H9 (cell line): ENCODE measurements at regions not wholly inside any gene's neighbourhood (a gene's known extent, or its start where the extent isn't known, plus 50 kb on each side); places are given as distances from the start of the nearest gene placed in this dataset.

Source experiments
- DNase-seq: peaks from one replicate; pipeline ENCODE4 v3.0.0-alpha.2; 2017
- H2AFZ ChIP-seq: one replicate; pipeline ENCODE4 v1.6.1; 2013; ENCODE audit warnings: mild to moderate bottlenecking, low read length, control low read depth, moderate library complexity
- H2AK5ac ChIP-seq: 2 replicates; pipeline ENCODE4 v1.6.1; 2013; ENCODE audit warnings: low read length, control low read depth, mixed read lengths; ENCODE audit not compliant: insufficient read length
- H2BK120ac ChIP-seq: one replicate; pipeline ENCODE4 v1.6.1; 2013; ENCODE audit warnings: low read depth, mild to moderate bottlenecking, low read length, control low read depth, inconsistent platforms; ENCODE audit not compliant: poor library complexity, severe bottlenecking
- H2BK12ac ChIP-seq: 2 replicates; pipeline ENCODE4 v1.6.1; 2013; ENCODE audit warnings: low read length, control low read depth, mixed read lengths, low read depth; ENCODE audit not compliant: insufficient read length
- H2BK15ac ChIP-seq: 2 replicates; pipeline ENCODE4 v1.6.1; 2013; ENCODE audit warnings: low read depth, low read length, control low read depth
- H2BK20ac ChIP-seq: one replicate; pipeline ENCODE4 v1.6.1; 2013; ENCODE audit warnings: low read depth, mild to moderate bottlenecking, low read length, control low read depth, inconsistent platforms; ENCODE audit not compliant: poor library complexity, severe bottlenecking
- H2BK5ac ChIP-seq: 2 replicates; pipeline ENCODE4 v1.6.1; 2013; ENCODE audit warnings: low read length, control low read depth, mixed read lengths; ENCODE audit not compliant: insufficient read length
- H3K14ac ChIP-seq: 2 replicates; pipeline ENCODE4 v1.6.1; 2013; ENCODE audit warnings: low read length, control low read depth; ENCODE audit not compliant: insufficient read depth
- H3K18ac ChIP-seq: 2 replicates; pipeline ENCODE4 v1.6.1; 2013; ENCODE audit warnings: low read depth, mild to moderate bottlenecking, mixed read lengths, low read length, control low read depth; ENCODE audit not compliant: insufficient read length
- H3K23ac ChIP-seq: 2 replicates; pipeline ENCODE4 v1.6.1; 2013; ENCODE audit warnings: low read length, control low read depth, mixed read lengths, low read depth; ENCODE audit not compliant: insufficient read length
- H3K23me2 ChIP-seq: 2 replicates; pipeline ENCODE4 v1.6.1; 2013; ENCODE audit warnings: low read depth, mild to moderate bottlenecking, mixed read lengths, low read length, control low read depth; ENCODE audit not compliant: insufficient read length, poor library complexity, severe bottlenecking
- H3K27ac ChIP-seq: 2 replicates; pipeline ENCODE4 v1.5.1; 2013; ENCODE audit warnings: low read length, control low read depth, mixed read lengths, low read depth; ENCODE audit not compliant: insufficient read length
- H3K27me3 ChIP-seq: 2 replicates; pipeline ENCODE4 v1.6.1; 2013; ENCODE audit warnings: low read length, control low read depth, inconsistent platforms; ENCODE audit not compliant: insufficient read depth
- H3K4ac ChIP-seq: 2 replicates; pipeline ENCODE4 v1.6.1; 2013; ENCODE audit warnings: low read depth, mild to moderate bottlenecking, control low read depth, inconsistent platforms, low read length, moderate library complexity
- H3K4me1 ChIP-seq: 2 replicates; pipeline ENCODE4 v1.6.1; 2013; ENCODE audit warnings: low read length, control low read depth, inconsistent platforms; ENCODE audit not compliant: insufficient read depth
- H3K4me2 ChIP-seq: 2 replicates; pipeline ENCODE4 v1.6.1; 2013; ENCODE audit warnings: low read length, control low read depth, mixed read lengths; ENCODE audit not compliant: insufficient read length, insufficient read depth
- H3K56ac ChIP-seq: 2 replicates; pipeline ENCODE4 v1.6.1; 2013; ENCODE audit warnings: low read depth, mild to moderate bottlenecking, mixed read lengths, low read length, control low read depth; ENCODE audit not compliant: insufficient read length
- H3K79me1 ChIP-seq: 2 replicates; pipeline ENCODE4 v1.6.1; 2013; ENCODE audit warnings: low read depth, mild to moderate bottlenecking, moderate library complexity, low read length, control low read depth, inconsistent platforms; ENCODE audit not compliant: insufficient read depth, poor library complexity, severe bottlenecking
- H3K79me2 ChIP-seq: 2 replicates; pipeline ENCODE4 v1.6.1; 2013; ENCODE audit warnings: low read length, control low read depth, inconsistent platforms; ENCODE audit not compliant: insufficient read depth
- H3K9ac ChIP-seq: 2 replicates; pipeline ENCODE4 v1.6.1; 2013; ENCODE audit warnings: low read length, control low read depth, mixed read lengths; ENCODE audit not compliant: insufficient read length; ENCODE audit errors: extremely low read depth
- H3K9me3 ChIP-seq: one replicate; pipeline ENCODE4 v1.6.1; 2013; ENCODE audit warnings: low read depth, low read length, inconsistent platforms; ENCODE audit not compliant: control insufficient read depth
- H3T11ph ChIP-seq: one replicate; pipeline ENCODE4 v1.6.1; 2013; ENCODE audit warnings: mild to moderate bottlenecking, low read length, control low read depth, inconsistent platforms
- H4K20me1 ChIP-seq: one replicate; pipeline ENCODE4 v1.6.1; 2013; ENCODE audit not compliant: control insufficient read depth, insufficient read length, insufficient read depth
- H4K5ac ChIP-seq: 2 replicates; pipeline ENCODE4 v1.6.1; 2013; ENCODE audit warnings: low read depth, mild to moderate bottlenecking, mixed read lengths, low read length, control low read depth; ENCODE audit not compliant: insufficient read length
- H4K8ac ChIP-seq: replicated peaks from 2 replicates; pipeline ENCODE4 v1.6.1; 2013; ENCODE audit warnings: low read length, control low read depth, mixed read lengths, low read depth; ENCODE audit not compliant: insufficient read length
- H4K91ac ChIP-seq: 2 replicates; pipeline ENCODE4 v1.6.1; 2013; ENCODE audit warnings: low read depth, mild to moderate bottlenecking, moderate library complexity, mixed read lengths, low read length, control low read depth; ENCODE audit not compliant: insufficient read length
- H3K27ac Mint-ChIP-seq, 3 experiments: 2 replicates in 2 of 3; 3 replicates in 1 of 3; pipeline ENCODE4 v1.8.0; 2020 to 2021; ENCODE audit warnings: mixed read lengths in 3 of 3, mild to moderate bottlenecking in 1 of 3, moderate library complexity in 1 of 3
- H3K27me3 Mint-ChIP-seq: 2 replicates; pipeline ENCODE4 v1.8.0; 2021; ENCODE audit warnings: low read depth, mild to moderate bottlenecking, moderate library complexity, mixed read lengths
- H3K36me3 Mint-ChIP-seq, 3 experiments: 2 replicates in 2 of 3; 3 replicates in 1 of 3; pipeline ENCODE4 v1.8.0; 2020 to 2021; ENCODE audit warnings: low read depth in 3 of 3, mixed read lengths in 3 of 3; ENCODE audit not compliant: insufficient read depth in 1 of 3
- H3K4me1 Mint-ChIP-seq, 2 experiments: 2 replicates each; pipeline ENCODE4 v1.8.0; 2020; ENCODE audit warnings: mixed read lengths in 2 of 2
- H3K4me3 Mint-ChIP-seq, 2 experiments: 2 replicates in 1 of 2; 3 replicates in 1 of 2; pipeline ENCODE4 v1.8.0; 2020 to 2021; ENCODE audit warnings: mild to moderate bottlenecking in 2 of 2, mixed read lengths in 2 of 2, moderate library complexity in 1 of 2
- H3K9me3 Mint-ChIP-seq, 2 experiments: 2 replicates in 1 of 2; 3 replicates in 1 of 2; pipeline ENCODE4 v1.8.0; 2020; ENCODE audit warnings: mild to moderate bottlenecking in 2 of 2, mixed read lengths in 2 of 2, moderate library complexity in 1 of 2
- CTCF ChIP-seq: fragments of 200-600 bp; sonication (generic); conservative IDR thresholded peaks from 3 replicates; pipeline ENCODE4 v1.8.0; 2021; ENCODE audit warnings: antibody characterized with exemption, mild to moderate bottlenecking
- WGBS: extraction: QIAGEN DNeasy Blood & Tissue Kit; methylation state at CpG from one replicate; pipeline ENCODE4 v1.1.7; 2013; ENCODE audit warnings: missing lambda C conversion rate, low lambda C conversion rate, mixed read lengths; ENCODE audit not compliant: insufficient read length; ENCODE audit errors: extremely low coverage; 5-methylcytosine and 5-hydroxymethylcytosine counted together

GRCh38 chr20:60381643-60382400 is 423.6 kb downstream of the CDH26 start:
- Mint-ChIP-seq H3K27ac (no peak overlapping the region), H3K27me3 (peaks cover 5% of the 10 kb centered on the region), H3K36me3 (no peaks in the 10 kb centered on the region; a peak in 1 of 7 replicates), H3K4me3 (no peak overlapping the region), H3K9me3 (peaks cover 2 to 3% of the 10 kb centered on the region in 2 experiments; a peak in 4 of 5 replicates), H3K4me1 (no peaks in the 10 kb centered on the region)
- Histone ChIP-seq H2AK5ac (no peak overlapping the region), H2BK15ac (no peak overlapping the region), H3K4ac (no peak overlapping the region), H3K14ac (no peak overlapping the region), H3K56ac (no peak overlapping the region), H3K4me2 (no peak overlapping the region), H3K79me2 (no peaks in the 10 kb centered on the region), H2AFZ (no peak overlapping the region), H3K4me1 (no peaks in the 10 kb centered on the region), H3K18ac (no peak overlapping the region), H3K23ac (no peak overlapping the region), H3T11ph (no peak overlapping the region), H4K91ac (no peak overlapping the region), H2BK5ac (no peak overlapping the region), H4K20me1 (no peaks in the 10 kb centered on the region), H4K5ac (no peak overlapping the region), H2BK120ac (no peak overlapping the region), H3K79me1 (no peaks in the 10 kb centered on the region), H3K27ac (no peak overlapping the region), H2BK20ac (no peak overlapping the region), H2BK12ac (no peak overlapping the region), H4K8ac (no peak overlapping the region), H3K23me2 (no peaks in the 10 kb centered on the region), H3K9me3 (no peaks in the 10 kb centered on the region), H3K27me3 (no peaks in the 10 kb centered on the region), H3K9ac (no peak overlapping the region)
- DNase-seq = no peak
- TF ChIP-seq CTCF = no peak
- no CpG with 5 or more reads among the region's 3 CpGs for WGBS
